ENCODE measurements at regions not wholly inside any gene's neighbourhood (a gene's known extent, or its start where the extent isn't known, plus 50 kb on each side); places are given as distances from the start of the nearest gene placed in this dataset.
"Not testable (repeated sequence)": the region's sequence is repeated elsewhere in the genome, so short reads cannot be mapped to it uniquely, and the experiment has no call there.

DNA sequence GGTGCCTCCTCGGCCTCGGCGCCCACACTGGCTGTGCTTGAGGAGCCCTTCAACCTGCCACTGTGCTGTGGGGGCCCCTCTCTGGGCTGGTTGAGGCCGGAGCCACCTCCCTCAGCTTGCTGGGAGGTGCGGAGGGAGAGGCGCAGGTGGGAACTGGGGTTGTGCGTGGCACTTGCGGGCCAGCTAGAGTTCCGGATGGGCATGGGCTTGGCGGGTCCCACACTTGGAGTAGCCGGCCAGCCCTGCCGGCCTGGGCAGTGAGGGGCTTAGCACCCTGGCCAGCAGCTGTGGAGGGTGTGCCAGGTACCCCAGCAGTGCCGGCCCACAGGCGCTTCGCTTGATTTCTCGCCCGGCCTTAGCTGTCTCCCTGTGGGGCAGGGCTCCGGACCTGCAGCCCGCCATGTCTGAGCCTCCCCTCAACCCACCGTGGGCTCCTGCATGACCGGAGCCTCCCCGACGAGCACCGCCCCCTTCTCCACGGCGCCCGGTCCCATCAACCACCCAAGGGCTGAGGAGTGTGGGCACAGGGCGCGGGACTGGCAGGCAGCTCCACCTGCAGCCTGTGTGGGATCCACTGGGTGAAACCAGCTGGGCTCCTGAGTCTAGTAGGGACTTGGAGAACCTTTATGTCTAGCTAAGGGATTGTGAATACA is 723.8 kb downstream of the DIAPH3 start (continued):
- TF ChIP-seq, protein P1, sequence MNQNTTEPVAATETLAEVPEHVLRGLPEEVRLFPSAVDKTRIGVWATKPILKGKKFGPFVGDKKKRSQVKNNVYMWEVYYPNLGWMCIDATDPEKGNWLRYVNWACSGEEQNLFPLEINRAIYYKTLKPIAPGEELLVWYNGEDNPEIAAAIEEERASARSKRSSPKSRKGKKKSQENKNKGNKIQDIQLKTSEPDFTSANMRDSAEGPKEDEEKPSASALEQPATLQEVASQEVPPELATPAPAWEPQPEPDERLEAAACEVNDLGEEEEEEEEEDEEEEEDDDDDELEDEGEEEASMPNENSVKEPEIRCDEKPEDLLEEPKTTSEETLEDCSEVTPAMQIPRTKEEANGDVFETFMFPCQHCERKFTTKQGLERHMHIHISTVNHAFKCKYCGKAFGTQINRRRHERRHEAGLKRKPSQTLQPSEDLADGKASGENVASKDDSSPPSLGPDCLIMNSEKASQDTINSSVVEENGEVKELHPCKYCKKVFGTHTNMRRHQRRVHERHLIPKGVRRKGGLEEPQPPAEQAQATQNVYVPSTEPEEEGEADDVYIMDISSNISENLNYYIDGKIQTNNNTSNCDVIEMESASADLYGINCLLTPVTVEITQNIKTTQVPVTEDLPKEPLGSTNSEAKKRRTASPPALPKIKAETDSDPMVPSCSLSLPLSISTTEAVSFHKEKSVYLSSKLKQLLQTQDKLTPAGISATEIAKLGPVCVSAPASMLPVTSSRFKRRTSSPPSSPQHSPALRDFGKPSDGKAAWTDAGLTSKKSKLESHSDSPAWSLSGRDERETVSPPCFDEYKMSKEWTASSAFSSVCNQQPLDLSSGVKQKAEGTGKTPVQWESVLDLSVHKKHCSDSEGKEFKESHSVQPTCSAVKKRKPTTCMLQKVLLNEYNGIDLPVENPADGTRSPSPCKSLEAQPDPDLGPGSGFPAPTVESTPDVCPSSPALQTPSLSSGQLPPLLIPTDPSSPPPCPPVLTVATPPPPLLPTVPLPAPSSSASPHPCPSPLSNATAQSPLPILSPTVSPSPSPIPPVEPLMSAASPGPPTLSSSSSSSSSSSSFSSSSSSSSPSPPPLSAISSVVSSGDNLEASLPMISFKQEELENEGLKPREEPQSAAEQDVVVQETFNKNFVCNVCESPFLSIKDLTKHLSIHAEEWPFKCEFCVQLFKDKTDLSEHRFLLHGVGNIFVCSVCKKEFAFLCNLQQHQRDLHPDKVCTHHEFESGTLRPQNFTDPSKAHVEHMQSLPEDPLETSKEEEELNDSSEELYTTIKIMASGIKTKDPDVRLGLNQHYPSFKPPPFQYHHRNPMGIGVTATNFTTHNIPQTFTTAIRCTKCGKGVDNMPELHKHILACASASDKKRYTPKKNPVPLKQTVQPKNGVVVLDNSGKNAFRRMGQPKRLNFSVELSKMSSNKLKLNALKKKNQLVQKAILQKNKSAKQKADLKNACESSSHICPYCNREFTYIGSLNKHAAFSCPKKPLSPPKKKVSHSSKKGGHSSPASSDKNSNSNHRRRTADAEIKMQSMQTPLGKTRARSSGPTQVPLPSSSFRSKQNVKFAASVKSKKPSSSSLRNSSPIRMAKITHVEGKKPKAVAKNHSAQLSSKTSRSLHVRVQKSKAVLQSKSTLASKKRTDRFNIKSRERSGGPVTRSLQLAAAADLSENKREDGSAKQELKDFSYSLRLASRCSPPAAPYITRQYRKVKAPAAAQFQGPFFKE (tag by site-specific recombination; IDR thresholded peaks at IDR 0.05; ENCODE audit: borderline replicate concordance) = no peak
- TF ChIP-seq, protein P2, sequence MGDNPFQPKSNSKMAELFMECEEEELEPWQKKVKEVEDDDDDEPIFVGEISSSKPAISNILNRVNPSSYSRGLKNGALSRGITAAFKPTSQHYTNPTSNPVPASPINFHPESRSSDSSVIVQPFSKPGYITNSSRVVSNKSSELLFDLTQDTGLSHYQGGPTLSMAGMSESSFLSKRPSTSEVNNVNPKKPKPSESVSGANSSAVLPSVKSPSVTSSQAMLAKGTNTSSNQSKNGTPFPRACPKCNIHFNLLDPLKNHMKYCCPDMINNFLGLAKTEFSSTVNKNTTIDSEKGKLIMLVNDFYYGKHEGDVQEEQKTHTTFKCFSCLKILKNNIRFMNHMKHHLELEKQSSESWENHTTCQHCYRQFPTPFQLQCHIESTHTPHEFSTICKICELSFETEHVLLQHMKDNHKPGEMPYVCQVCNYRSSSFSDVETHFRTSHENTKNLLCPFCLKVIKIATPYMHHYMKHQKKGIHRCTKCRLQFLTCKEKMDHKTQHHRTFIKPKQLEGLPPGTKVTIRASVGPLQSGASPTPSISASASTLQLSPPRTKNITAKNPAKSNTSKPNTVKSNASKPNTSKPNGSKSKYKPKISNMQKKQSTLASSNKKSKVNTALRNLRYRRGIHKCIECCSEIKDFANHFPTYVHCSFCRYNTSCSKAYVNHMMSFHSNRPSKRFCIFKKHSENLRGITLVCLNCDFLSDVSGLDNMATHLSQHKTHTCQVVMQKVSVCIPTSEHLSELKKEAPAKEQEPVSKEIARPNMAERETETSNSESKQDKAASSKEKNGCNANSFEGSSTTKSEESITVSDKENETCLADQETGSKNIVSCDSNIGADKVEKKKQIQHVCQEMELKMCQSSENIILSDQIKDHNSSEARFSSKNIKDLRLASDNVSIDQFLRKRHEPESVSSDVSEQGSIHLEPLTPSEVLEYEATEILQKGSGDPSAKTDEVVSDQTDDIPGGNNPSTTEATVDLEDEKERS (tag by site-specific recombination; IDR thresholded peaks at IDR 0.05) = no peak
- TF ChIP-seq SCRT1 (tag by site-specific recombination; IDR thresholded peaks at IDR 0.05; ENCODE audit: borderline replicate concordance) (no peak), ZNF521 (tag by site-specific recombination; IDR thresholded peaks at IDR 0.05) (no peak), ZNF561 (tag by site-specific recombination; IDR thresholded peaks at IDR 0.05; ENCODE audit: borderline replicate concordance) (no peak), ZNF555 (tag by site-specific recombination; conservative IDR thresholded peaks at IDR 0.05) (no peak), ZBTB8A (tag by site-specific recombination; IDR thresholded peaks at IDR 0.05) (no peak)
- TF ChIP-seq, protein P3, sequence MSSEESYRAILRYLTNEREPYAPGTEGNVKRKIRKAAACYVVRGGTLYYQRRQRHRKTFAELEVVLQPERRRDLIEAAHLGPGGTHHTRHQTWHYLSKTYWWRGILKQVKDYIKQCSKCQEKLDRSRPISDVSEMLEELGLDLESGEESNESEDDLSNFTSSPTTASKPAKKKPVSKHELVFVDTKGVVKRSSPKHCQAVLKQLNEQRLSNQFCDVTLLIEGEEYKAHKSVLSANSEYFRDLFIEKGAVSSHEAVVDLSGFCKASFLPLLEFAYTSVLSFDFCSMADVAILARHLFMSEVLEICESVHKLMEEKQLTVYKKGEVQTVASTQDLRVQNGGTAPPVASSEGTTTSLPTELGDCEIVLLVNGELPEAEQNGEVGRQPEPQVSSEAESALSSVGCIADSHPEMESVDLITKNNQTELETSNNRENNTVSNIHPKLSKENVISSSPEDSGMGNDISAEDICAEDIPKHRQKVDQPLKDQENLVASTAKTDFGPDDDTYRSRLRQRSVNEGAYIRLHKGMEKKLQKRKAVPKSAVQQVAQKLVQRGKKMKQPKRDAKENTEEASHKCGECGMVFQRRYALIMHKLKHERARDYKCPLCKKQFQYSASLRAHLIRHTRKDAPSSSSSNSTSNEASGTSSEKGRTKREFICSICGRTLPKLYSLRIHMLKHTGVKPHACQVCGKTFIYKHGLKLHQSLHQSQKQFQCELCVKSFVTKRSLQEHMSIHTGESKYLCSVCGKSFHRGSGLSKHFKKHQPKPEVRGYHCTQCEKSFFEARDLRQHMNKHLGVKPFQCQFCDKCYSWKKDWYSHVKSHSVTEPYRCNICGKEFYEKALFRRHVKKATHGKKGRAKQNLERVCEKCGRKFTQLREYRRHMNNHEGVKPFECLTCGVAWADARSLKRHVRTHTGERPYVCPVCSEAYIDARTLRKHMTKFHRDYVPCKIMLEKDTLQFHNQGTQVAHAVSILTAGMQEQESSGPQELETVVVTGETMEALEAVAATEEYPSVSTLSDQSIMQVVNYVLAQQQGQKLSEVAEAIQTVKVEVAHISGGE (tag by site-specific recombination; conservative IDR thresholded peaks at IDR 0.05; ENCODE audit: low read depth) = no peak

GRCh38 chr13:59441068-59441467 is 722.7 kb downstream of the DIAPH3 start:
- H3K36me3 ChIP-seq (ENCODE audit: control insufficient read depth in 2 of 2, insufficient read depth in 1 of 2, low read length in 2 of 2); CTCF ChIA-PET; H3K4me3 ChIP-seq (ENCODE audit: low read depth, low read length); H3K4me1 ChIP-seq (ENCODE audit: control insufficient read depth, insufficient read depth, low read length); H3K9me3 ChIP-seq (ENCODE audit: control insufficient read depth, insufficient read depth, low read depth, low read length); POLR2A ChIA-PET; H3K27ac ChIP-seq (ENCODE audit: extremely low read depth, low read depth, low read length): not testable (repeated sequence)

GRCh38 chr13:59441596-59442280 is 722.0 kb downstream of the DIAPH3 start:
- Histone ChIP-seq H3K4me1 (ENCODE audit: control insufficient read depth, insufficient read depth, low read length) (no peaks in the 10 kb centered on the region), H3K9me3 (ENCODE audit: control insufficient read depth, insufficient read depth, low read depth, low read length) (no peaks in the 10 kb centered on the region), H3K4me3 (ENCODE audit: low read depth, low read length) (no peak overlapping the region), H3K27ac (ENCODE audit: extremely low read depth, low read depth, low read length) (no peak overlapping the region), H3K36me3 (ENCODE audit: control insufficient read depth in 2 of 2, insufficient read depth in 1 of 2, low read length in 2 of 2) (no peaks in the 10 kb centered on the region)
- CTCF ChIA-PET = no interaction called here
- POLR2A ChIA-PET = no interaction called here
- TF ChIP-seq IKZF3 (tag by site-specific recombination; IDR thresholded peaks at IDR 0.05) (no peak), ZNF561 (tag by site-specific recombination; IDR thresholded peaks at IDR 0.05; ENCODE audit: borderline replicate concordance) (no peak), YY2 (tag by site-specific recombination; IDR thresholded peaks at IDR 0.05) (no peak), ZBTB8A (tag by site-specific recombination; IDR thresholded peaks at IDR 0.05) (no peak), EGR2 (tag by site-specific recombination; IDR thresholded peaks at IDR 0.05; ENCODE audit: low read depth) (no peak), ZNF664 (tag by site-specific recombination; IDR thresholded peaks at IDR 0.05) (no peak), ZNF23 (tag by site-specific recombination; IDR thresholded peaks at IDR 0.05; ENCODE audit: borderline replicate concordance) (no peak), ZNF549 (tag by site-specific recombination; IDR thresholded peaks at IDR 0.05) (no peak), ZNF214 (tag by site-specific recombination; IDR thresholded peaks at IDR 0.05; ENCODE audit: borderline replicate concordance) (no peak), ZNF311 (tag by site-specific recombination; IDR thresholded peaks at IDR 0.05; ENCODE audit: borderline replicate concordance) (no peak)
- TF ChIP-seq, protein P4, sequence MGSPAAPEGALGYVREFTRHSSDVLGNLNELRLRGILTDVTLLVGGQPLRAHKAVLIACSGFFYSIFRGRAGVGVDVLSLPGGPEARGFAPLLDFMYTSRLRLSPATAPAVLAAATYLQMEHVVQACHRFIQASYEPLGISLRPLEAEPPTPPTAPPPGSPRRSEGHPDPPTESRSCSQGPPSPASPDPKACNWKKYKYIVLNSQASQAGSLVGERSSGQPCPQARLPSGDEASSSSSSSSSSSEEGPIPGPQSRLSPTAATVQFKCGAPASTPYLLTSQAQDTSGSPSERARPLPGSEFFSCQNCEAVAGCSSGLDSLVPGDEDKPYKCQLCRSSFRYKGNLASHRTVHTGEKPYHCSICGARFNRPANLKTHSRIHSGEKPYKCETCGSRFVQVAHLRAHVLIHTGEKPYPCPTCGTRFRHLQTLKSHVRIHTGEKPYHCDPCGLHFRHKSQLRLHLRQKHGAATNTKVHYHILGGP (tag by site-specific recombination; IDR thresholded peaks at IDR 0.05) = no peak

Measured in HEK293 (cell line).